PC-9 (cell line): ENCODE measurements at regions not wholly inside any gene's neighbourhood (a gene's known extent, or its start where the extent isn't known, plus 50 kb on each side); places are given as distances from the start of the nearest gene placed in this dataset.
"Not testable (repeated sequence)": the region's sequence is repeated elsewhere in the genome, so short reads cannot be mapped to it uniquely, and the experiment has no call there.

Experiments
- EZH2 ChIP-seq: fragments of 200-600 bp; sonication (generic); IDR thresholded peaks from 2 replicates; pipeline ENCODE4 v1.8.0; 2017; ENCODE audit warnings: antibody characterized with exemption, low read depth
- TF ChIP-seq, protein P1 (sequence below): fragments of 200-600 bp; sonication (generic); conservative IDR thresholded peaks from 2 replicates; pipeline ENCODE4 v1.6.1; 2017; ENCODE audit warnings: mixed run types, antibody characterized with exemption, mild to moderate bottlenecking, moderate library complexity

DNA sequence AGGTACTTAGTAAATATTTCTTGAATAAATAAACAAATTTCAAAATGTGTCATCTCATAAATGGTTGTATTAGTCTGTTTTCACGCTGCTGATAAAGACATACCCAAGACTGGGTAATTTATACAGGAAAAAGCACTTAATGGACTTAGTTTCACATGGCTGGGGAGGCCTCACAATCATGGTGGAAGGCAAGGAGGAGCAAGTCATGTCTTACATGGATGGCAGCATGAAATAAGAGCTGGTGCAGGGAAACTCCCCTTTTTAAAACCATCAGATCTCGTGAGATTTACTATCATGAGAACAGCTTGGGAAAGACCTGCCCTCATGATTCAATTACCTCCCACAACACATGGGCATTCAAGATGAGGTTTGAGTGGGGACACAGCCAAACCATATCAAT is 317.3 kb upstream of the PRICKLE1 start:
- TF ChIP-seq, protein P1, sequence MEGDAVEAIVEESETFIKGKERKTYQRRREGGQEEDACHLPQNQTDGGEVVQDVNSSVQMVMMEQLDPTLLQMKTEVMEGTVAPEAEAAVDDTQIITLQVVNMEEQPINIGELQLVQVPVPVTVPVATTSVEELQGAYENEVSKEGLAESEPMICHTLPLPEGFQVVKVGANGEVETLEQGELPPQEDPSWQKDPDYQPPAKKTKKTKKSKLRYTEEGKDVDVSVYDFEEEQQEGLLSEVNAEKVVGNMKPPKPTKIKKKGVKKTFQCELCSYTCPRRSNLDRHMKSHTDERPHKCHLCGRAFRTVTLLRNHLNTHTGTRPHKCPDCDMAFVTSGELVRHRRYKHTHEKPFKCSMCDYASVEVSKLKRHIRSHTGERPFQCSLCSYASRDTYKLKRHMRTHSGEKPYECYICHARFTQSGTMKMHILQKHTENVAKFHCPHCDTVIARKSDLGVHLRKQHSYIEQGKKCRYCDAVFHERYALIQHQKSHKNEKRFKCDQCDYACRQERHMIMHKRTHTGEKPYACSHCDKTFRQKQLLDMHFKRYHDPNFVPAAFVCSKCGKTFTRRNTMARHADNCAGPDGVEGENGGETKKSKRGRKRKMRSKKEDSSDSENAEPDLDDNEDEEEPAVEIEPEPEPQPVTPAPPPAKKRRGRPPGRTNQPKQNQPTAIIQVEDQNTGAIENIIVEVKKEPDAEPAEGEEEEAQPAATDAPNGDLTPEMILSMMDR = not testable (repeated sequence)
- not testable (repeated sequence) for TF ChIP-seq EZH2
